Eye (tissue), 1 donor: ENCODE measurements at regions not wholly inside any gene's neighbourhood (a gene's known extent, or its start where the extent isn't known, plus 50 kb on each side); places are given as distances from the start of the nearest gene placed in this dataset.
"Not testable (repeated sequence)": the region's sequence is repeated elsewhere in the genome, so short reads cannot be mapped to it uniquely, and the experiment has no call there.

Experiments used
- DNase-seq: peaks from one replicate; pipeline ENCODE4 v3.0.0-alpha.2; 2015

DNA sequence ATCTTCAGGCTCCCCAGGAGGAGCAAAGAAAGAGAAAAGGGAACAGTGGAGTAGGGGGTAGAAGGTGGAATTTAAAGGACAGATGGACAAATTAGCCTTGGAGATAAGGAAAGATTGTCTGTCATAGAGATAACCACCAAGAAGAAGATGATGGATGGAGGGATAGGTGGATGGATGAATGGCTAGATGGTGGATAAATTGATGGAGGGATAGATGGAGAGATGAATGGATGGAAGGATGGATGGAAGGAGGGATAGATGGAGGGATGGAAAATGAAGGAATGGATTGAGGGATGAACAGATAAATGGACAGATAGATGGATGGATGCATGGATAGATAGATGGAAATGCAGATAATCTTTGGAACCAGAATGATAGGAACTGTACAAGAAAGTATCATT lies 102.8 kb downstream of the TNFAIP3 start:
- DNase-seq = no peak

DNA sequence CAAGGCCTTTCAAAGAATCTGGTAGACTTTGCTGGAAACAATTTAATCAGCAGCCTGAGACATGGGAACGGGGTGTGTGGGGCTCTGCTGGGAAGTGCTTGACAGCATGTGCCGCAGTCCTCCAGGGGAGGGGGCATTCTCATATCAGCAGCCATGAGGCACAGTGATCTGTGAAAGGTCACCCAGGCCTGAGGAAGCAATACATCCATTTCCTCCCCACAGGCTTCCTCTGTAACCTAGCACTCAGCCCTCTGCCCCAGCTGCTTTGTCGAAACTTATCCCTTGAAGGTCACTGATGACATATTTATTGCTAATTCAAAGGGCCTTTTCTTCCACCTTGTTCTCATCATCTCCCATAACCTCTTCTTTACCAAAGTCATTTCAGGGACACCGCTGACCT lies 103.3 kb downstream of the TNFAIP3 start:
- DNase-seq = no peak

DNA sequence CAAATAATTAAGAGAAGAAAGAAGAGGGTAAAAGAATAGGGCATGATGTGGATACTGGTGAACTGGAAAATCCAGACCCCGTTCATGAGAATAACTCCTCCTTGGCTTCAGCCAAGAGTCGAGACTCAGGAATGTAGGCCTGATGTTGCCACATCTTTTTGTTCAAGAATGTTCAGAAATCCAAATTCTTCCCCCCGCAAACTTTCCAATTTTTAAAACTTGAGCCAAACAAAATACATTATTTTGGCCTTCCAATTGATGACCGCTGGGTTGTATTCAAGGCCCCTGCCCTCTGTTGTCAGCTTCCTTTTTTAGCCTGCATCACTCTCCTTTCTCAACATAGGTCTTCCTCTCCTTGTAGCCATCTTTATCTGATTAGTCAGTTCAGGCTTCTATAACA lies 106.1 kb downstream of the TNFAIP3 start:
- no peak for DNase-seq

GRCh38 chr6:137975188-137975940 lies 108.3 kb downstream of the TNFAIP3 start:
- DNase-seq = peak; percentile 40

GRCh38 chr6:137976430-137976829 lies 109.4 kb downstream of the TNFAIP3 start:
- DNase-seq = no peak

- DNase-seq = no peak
These were observed 110.1 kb downstream of the TNFAIP3 start for GRCh38 chr6:137977206-137977605.

DNA sequence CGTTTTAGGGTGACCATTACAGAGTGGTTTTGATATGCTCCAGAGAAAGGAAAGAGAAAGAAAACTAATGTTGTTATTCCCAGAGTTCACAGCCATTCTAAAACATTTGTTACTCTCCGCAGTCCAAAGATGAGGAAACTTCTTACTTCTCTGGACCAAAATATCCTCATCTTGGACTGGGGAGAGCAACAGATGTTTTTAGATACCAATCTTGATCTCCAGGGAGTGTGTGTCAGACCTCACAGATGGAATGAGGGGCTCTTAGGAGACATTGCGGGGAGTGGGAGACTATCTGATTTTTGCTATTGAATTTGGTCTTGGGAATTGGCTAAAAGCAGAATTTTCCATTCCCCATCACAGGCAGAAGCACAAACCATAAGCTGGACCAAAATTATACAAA lies 110.8 kb downstream of the TNFAIP3 start:
- no peak for DNase-seq

GRCh38 chr6:137978252-137978896 lies 111.3 kb downstream of the TNFAIP3 start:
- no peak for DNase-seq

DNA sequence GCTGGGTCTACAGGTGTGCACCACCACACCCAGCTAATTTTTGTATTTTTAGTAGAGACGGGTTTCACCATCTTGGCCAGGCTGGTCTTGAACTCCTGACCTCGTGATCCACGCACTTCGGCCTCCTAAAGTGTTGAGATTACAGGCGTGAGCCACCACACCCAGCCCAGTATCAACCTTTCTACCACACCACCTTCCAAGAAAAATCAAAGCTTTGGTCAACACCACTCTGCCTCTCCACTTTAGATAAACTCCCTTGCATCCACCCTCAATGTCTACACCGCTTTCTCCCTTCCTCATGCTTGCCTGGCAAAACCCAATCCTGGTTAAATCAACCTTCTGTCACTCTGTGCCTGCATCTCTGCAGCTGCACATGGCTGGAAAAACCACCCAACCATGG lies 112.2 kb downstream of the TNFAIP3 start:
- not testable (repeated sequence) for DNase-seq

DNA sequence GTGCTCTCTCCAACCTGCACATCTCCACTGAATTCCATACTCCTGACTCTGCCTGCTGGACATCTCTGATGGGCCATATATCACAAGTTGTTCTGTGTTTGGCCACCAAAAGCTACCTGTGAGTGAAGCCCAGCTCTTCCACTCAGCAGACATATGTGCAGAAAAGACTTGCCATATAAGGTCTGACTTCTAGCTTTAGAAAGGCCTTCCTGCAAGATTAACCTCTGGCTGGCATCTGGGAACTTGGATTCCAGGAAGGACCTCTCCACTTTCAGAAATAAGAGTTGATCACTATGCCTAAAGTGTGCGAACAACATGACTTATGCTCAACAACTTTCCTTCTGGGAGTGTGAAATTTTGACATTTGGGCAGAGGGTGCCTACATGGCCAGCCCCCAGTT lies 113.7 kb downstream of the TNFAIP3 start:
- DNase-seq = no peak

DNA sequence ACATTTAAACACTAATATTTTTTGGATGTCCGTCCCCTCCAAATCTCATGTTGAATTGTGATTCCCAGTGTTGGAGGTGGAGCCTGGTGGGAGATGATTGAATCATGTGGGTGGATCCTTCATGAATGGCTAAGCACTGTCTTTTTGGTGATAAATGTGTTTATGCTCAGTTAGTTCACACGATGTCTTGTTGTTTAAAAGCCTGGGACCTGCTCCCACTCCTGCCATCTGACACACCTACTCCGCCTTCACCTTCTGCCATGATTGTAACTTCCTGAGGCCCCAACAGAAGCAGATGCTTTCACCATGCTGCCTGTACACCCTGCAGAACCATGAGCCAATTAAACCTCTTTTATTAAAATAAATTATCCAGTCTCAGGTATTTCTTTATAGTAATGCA lies 114.7 kb downstream of the TNFAIP3 start:
- no peak for DNase-seq

DNA sequence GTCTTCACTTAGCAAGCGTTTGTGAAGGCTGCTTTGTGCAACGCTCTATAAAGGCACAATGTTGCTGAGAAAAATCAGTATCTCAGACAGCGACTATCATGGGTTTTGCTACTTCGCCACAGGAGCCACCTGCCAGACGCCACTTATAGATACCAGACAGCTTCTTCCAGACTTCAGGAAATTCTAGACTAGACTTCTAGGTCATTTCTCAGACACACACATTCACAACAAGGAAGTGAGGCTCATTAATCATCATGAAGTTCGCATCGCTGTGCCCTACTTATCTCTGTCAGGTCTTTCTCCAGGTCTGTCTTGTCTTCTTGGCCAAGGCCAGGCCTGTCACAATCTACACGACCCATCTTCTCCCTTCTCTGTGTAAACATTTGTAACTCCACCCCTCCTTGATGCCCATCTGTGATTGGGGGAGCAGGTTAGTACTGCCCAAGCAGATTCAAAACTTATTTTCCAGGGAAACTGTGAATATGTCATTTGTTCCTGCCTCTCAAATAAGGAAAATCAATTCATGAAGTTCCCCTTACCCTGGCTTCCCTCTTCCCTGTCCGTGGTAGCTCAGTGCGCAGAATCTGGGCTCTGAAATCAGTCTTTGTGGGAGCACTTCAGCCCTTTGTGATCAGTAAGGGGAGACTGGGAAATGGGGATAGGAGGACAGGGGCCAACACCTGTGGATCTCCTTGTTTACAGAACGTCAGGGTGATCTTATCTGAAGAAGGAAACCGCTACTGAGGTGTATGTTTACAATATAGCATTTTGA lies 115.5 kb downstream of the TNFAIP3 start:
- DNase-seq = no peak

GRCh38 chr6:137983269-137983668 lies 116.2 kb downstream of the TNFAIP3 start:
- no peak for DNase-seq

DNA sequence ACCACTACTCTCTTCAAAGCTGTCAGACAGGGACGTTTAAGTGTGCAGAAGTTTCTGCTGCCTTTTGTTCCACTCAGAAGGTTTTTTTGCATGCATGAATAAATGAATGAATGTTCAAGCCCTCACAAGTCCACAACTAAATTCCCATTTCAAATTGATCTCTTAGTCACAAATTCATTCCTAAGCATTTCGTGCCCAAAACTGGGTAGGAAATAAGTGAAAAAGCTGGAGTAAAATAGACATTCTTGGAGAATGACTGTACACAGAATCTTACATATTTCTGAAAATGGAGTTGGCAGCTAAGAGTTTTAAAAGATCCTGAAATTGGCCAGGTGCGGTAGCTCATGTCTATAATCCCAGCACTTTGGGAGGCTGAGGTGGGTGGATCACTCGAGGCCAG lies 117.6 kb downstream of the PERP start:
- DNase-seq = no peak

- no peak for DNase-seq
These were observed 111.8 kb downstream of the PERP start for GRCh38 chr6:137995371-137995770.

- DNase-seq = no peak
These were observed 108.7 kb downstream of the PERP start for GRCh38 chr6:137998461-137999019.

DNA sequence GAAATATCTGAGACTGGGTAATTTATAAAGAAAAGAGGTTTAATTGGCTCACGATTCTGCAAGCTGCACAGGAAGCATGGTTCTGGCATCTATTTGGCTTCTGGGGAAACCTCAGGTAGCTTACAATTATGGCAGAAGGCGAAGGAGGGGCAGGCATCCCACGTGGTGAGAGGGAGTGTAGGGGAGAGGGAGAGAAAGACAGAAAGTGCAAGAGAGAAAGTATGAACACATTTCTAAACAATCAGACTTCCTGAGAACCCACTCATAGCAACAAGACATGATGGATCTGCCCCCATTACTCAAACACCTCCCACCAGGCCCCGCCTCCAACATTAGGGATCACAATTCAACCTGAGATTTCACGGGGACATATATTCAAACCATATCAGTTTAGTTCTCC lies 107.4 kb downstream of the PERP start:
- no peak for DNase-seq

- DNase-seq = no peak
These were observed 106.3 kb downstream of the PERP start for GRCh38 chr6:138000941-138001340.

GRCh38 chr6:138001750-138002349 lies 105.4 kb downstream of the PERP start:
- peak; percentile 81 for DNase-seq

DNA sequence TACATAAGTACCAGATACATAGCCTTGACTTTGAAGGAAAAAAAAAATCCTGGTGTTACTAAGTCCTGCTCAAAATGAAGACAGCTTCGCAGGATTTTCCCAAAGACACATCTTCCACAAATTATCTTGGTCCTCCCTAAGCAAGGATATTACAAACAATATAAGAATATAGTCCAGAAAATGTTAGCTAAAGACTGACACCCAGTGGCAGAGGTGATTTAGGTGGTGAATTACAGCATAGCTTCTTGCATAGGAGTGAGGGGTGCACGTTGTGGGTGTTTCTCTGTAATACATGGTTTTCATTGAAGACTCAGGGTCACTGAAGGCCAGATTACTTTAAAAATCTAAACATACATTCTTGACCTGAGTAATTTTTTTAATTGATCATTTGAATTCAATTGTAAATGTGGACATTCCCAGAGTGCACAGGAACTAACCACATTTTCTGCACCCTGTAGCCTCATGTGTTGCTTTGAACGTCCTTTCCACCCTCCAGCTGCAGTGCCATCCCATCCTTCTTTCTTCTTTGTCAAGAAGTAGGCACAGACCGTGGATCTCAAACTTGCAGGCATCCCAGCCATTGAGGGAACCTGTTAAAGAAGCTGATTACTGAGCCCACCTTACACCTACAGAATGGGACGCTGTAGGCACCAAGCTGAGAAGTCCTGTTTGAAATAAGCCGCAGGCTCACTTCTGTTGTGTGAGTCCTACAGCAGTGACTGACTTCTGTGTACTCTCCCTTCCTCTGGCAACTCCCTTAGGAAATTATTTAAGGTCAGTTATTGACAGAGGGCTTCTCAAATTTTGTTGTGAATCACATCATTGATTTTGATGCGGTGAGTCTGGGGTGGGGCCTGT lies 102.6 kb downstream of the PERP start:
- peak; percentile 54 for DNase-seq

GRCh38 chr6:138005846-138006245 lies 101.4 kb downstream of the PERP start:
- DNase-seq = no peak

- DNase-seq = no peak
These were observed 100.2 kb downstream of the PERP start for GRCh38 chr6:138007014-138007472.
